GM21528 (cell line): ENCODE measurements at regions not wholly inside any gene's neighbourhood (a gene's known extent, or its start where the extent isn't known, plus 50 kb on each side); places are given as distances from the start of the nearest gene placed in this dataset.

ENCODE experiments used
- ATAC-seq: cut with Tn5 transposase; IDR thresholded peaks from one replicate; pipeline ENCODE4 v1.9.1; 2021; ENCODE audit warnings: mild to moderate bottlenecking, moderate library complexity; ENCODE audit not compliant: unreplicated experiment, low FRiP score

DNA sequence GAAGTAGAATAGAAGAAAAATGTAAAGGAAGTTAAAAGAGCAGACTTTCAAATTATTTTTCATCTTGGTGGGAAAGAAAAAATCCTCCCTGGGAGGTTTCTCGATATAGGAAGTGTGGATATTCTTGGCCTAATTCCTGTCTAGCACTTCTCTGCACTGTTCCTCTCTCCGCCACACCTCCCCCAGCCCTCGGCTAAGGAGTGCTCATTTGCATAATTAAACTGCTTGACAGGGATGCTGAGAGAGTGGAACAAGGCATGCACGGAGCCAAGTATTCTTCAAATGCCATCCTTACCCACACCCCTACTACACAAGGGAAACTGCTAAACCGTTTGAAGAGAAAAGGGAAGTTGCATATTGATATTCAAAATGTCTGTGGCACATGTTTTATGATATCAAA is 511.0 kb upstream of the HTR2A start:
- no peak for ATAC-seq

DNA sequence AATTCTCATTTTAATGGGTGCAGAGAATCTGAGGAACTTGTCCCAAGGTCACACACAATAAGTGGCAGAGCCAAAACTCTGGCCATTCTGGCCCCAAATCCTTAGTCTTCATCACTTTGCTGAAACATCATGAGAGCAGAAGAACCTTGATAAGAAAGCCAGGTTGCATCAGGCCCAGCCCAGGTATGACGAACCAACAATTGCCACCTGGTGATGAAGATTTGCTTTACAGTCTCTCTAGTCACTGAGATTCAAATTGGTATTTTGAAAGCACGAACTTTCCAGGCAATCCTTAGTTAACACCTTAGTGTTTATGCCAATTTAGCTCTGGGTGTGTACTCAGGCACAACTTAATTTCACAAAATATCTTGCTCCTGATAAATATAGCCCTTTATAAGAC is 502.7 kb upstream of the HTR2A start:
- no peak for ATAC-seq

DNA sequence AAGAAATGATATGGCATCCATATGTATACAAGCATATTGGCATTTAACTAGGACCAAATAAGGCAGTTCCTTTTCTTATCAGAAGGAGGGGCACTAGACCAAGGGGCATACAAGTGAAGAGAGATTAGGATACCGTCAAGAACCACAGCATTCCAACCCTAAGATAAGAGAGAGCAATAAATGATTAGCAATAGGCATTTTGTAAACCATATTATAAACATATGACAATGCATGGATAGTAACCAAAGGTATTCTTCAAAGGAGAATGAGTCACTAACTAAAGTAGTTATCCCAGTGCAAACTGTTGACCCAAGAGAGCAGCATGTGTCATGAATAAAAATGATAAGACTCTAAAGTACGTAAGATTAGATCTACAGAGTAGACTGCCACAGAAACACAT is 500.9 kb upstream of the HTR2A start:
- no peak for ATAC-seq

GRCh38 chr13:47396915-47397314 is 500.1 kb upstream of the HTR2A start:
- ATAC-seq, result no peak

DNA sequence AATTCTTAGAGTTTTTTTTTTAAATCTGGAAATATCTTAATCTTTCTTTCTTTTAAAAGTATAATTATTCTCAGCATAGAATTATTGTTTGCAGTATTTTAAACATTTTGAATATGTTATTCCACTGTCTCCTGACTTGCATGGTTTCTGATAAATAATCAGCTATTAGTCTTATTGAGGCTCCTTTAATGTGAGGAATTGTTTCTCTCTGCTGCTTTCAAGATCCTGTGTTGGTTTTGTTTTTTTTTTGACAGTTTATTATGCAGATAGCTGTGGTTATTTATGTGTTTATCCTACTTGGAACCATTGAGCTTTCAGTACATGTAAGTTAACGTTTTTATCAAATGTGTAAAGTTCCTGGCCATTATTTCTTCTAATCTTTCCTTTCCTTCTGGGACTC is 477.9 kb upstream of the HTR2A start:
- ATAC-seq, result no peak

- no peak for ATAC-seq
Observed at GRCh38 chr13:47372751-47373150, 475.9 kb upstream of the HTR2A start.

DNA sequence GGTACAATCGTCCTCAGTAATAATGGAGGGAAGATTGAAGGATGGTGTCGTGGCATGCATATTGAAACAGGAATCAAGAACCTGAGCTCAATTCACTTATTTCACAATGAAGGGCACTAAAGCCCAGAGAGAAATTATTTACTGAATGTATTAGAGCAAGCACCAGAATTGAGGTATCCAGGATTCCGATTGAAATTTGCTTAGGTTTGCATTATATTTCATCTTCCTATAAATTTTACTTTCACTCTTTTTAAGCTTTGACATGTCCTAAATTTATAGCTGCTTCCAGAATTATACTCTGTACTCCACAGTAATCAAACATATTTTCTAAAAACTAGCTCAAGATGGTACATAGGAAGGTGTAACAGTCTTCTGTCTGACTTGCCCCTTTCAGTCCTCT is 454.9 kb upstream of the HTR2A start:
- ATAC-seq, result no peak

- no peak for ATAC-seq
Observed at GRCh38 chr13:47350334-47351124, 453.7 kb upstream of the HTR2A start.

GRCh38 chr13:47349211-47349610 is 452.4 kb upstream of the HTR2A start:
- ATAC-seq, result no peak

DNA sequence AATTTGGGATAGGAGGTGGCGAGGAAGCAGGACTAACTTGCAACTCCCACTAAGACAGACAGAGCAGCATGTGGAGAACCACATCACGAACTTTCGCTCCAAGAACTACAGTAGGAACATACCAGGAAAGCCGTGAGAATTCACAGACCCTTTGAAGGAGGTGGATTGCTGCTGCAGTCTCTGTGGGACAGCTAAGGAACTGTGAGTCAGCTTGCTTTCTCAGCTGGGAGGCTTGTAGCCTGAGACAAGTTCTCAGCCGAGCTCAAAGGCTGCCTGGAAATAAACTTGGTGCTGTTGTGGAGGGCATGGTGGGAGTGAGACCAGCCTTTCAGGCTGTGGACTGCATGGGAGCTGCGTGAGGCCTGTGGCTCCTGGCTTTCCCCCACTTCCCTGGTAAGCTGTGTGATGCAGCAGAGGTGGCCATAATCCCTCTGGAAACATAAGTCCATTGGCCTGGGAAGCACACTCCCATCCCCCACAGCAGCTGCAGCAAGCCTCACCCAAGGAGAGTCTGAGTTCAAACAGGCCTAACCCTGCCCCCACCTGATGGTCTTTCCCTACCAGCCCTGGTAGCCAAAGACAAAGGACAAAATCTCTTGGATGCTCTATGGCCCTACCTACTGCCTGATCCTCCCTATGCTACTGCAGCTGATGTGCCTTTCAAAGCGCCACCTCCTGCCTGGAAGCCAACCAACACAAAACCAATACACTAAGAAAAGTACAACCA is 441.1 kb upstream of the HTR2A start:
- no peak for ATAC-seq

DNA sequence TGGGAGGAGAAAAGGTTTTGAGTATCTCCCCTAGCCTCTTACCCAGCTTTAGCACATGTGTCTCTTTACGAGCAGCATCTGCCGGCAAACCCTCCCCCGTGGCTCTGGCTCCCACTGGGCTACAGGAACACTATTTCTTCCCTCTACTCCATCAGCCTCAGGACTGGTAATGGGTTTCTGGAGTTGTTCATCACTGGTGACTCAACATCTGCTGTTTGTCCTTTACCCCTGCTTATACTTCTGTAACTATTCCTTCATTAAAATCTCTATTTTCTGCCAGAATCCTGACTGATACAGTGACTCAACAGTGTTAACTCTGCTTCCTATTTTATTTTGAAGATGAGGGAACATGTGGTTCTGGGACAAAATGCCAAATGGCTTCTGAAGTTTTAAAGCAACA is 437.3 kb upstream of the HTR2A start:
- no peak for ATAC-seq

GRCh38 chr13:47332149-47332548 is 435.3 kb upstream of the HTR2A start:
- no peak for ATAC-seq

- ATAC-seq, result no peak
Observed at GRCh38 chr13:47330031-47330430, 433.2 kb upstream of the HTR2A start.

- no peak for ATAC-seq
Observed at GRCh38 chr13:47327861-47328260, 431.0 kb upstream of the HTR2A start.

- ATAC-seq, result no peak
Observed at GRCh38 chr13:47326061-47326460, 429.2 kb upstream of the HTR2A start.

DNA sequence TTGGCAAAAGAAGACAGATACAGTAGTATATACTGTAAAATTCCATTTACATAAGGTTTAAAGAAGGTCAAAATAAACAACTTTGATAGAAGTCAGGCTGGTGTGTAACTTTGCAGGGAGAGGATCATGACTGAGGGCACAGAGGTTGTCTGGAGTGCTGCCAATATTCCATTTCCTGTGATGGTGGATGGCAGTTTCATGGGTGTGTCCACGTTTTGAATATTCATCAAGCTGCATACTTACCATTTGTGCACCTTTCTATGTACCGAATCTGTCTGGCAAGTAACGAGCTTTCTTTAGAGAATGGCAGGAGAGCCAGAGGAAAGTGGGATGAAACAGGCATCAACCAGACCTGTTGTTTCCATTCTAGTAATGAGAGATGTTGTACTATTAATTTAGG is 420.5 kb upstream of the HTR2A start:
- ATAC-seq, result no peak

- ATAC-seq, result no peak
Observed at GRCh38 chr13:47310401-47310800, 413.5 kb upstream of the HTR2A start.

- ATAC-seq, result no peak
Observed at GRCh38 chr13:47306991-47307390, 410.1 kb upstream of the HTR2A start.

- no peak for ATAC-seq
Observed at GRCh38 chr13:47303626-47304025, 406.8 kb upstream of the HTR2A start.

DNA sequence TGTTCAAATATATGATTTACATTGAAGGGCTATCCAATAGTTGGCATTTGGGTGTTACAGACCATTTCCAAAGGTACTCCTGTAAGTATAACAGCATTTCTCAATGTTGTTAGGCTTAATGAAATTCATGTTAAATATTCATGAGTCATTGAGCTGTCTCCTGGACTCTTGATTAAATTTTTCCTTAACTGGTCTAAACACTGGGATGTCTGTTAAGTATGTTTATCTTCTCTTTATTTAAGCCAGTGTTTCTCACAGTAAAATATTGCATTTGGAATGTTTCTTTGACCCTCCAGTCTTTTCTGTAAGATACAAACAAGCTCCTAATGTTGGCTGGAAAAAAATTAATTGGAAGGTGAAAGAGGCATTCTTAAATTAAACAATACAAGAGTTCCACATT is 402.5 kb upstream of the HTR2A start:
- no peak for ATAC-seq

DNA sequence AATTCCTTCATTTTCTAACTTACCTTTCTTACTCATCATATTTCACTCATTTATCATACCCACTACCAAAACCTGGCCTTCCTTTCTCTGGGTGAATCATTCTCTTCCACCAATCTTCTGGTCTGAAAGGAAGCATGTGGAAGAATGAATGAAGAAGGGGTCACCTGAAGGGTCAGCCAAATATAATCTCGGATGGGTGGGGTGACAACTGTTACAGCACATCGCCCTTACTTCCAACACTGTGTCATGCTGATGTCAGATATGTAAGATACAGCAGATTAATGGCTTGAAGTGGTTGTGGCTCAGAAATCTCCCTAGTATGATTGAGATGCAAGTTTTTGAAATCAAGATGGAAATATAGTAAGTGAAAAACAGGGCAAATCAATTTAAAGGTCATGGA is 401.7 kb upstream of the HTR2A start:
- ATAC-seq, result no peak

- ATAC-seq, result no peak
Observed at GRCh38 chr13:47294691-47295090, 397.8 kb upstream of the HTR2A start.
